GM18499 (cell line): ENCODE measurements at regions not wholly inside any gene's neighbourhood (a gene's known extent, or its start where the extent isn't known, plus 50 kb on each side); places are given as distances from the start of the nearest gene placed in this dataset.
"Not testable (repeated sequence)": the region's sequence is repeated elsewhere in the genome, so short reads cannot be mapped to it uniquely, and the experiment has no call there.

ENCODE experiments used
- ATAC-seq: cut with Tn5 transposase; IDR thresholded peaks from one replicate; pipeline ENCODE4 v1.9.1; 2021; ENCODE audit warnings: moderate number of reproducible peaks; ENCODE audit not compliant: insufficient read depth, unreplicated experiment

- ATAC-seq = no peak
Measured at GRCh38 chr4:158958489-158959270, 144.2 kb upstream of the RAPGEF2 start.

GRCh38 chr4:158962393-158962792 lies 140.5 kb upstream of the RAPGEF2 start:
- ATAC-seq = no peak

GRCh38 chr4:158963282-158963681 lies 139.6 kb upstream of the RAPGEF2 start:
- not testable (repeated sequence) for ATAC-seq

GRCh38 chr4:158964114-158964727 lies 138.7 kb upstream of the RAPGEF2 start:
- ATAC-seq = no peak

- ATAC-seq = no peak
Measured at GRCh38 chr4:158964728-158965124, 138.2 kb upstream of the RAPGEF2 start.

GRCh38 chr4:158965226-158965625 lies 137.7 kb upstream of the RAPGEF2 start:
- no peak for ATAC-seq

- ATAC-seq = no peak
Measured at GRCh38 chr4:158966091-158966490, 136.8 kb upstream of the RAPGEF2 start.

- ATAC-seq = no peak
Measured at GRCh38 chr4:158968961-158969360, 133.9 kb upstream of the RAPGEF2 start.

GRCh38 chr4:158970812-158971211 lies 132.1 kb upstream of the RAPGEF2 start:
- ATAC-seq = no peak

- ATAC-seq = not testable (repeated sequence)
Measured at GRCh38 chr4:158974438-158974837, 128.4 kb upstream of the RAPGEF2 start.

GRCh38 chr4:158980711-158981110 lies 122.2 kb upstream of the RAPGEF2 start:
- not testable (repeated sequence) for ATAC-seq

- ATAC-seq = no peak
Measured at GRCh38 chr4:158991534-158992155, 111.2 kb upstream of the RAPGEF2 start.

- ATAC-seq = no peak
Measured at GRCh38 chr4:158993891-158994290, 109.0 kb upstream of the RAPGEF2 start.

GRCh38 chr4:158995040-158995439 lies 107.8 kb upstream of the RAPGEF2 start:
- no peak for ATAC-seq

GRCh38 chr4:158995965-158996364 lies 106.9 kb upstream of the RAPGEF2 start:
- no peak for ATAC-seq

- no peak for ATAC-seq
Measured at GRCh38 chr4:158996669-158997074, 106.2 kb upstream of the RAPGEF2 start.

GRCh38 chr4:158997660-158998349 lies 105.1 kb upstream of the RAPGEF2 start:
- no peak for ATAC-seq

GRCh38 chr4:158998624-158999023 lies 104.3 kb upstream of the RAPGEF2 start:
- no peak for ATAC-seq

GRCh38 chr4:158999166-158999682 lies 103.7 kb upstream of the RAPGEF2 start:
- ATAC-seq = no peak

- ATAC-seq = no peak
Measured at GRCh38 chr4:158999849-159000248, 103.0 kb upstream of the RAPGEF2 start.

GRCh38 chr4:159002950-159003349 lies 99.9 kb upstream of the RAPGEF2 start:
- ATAC-seq = no peak
